GM23338 (cell line): ENCODE measurements at regions not wholly inside any gene's neighbourhood (a gene's known extent, or its start where the extent isn't known, plus 50 kb on each side); places are given as distances from the start of the nearest gene placed in this dataset.

Source experiments
- ATAC-seq: fragments of 200-7000 bp; cut with Tn5 transposase; 3 replicates; pipeline ENCODE4 v1.9.1; 2020
- DNase-seq: peaks from one replicate; pipeline ENCODE4 v3.0.0-alpha.2; 2015; ENCODE audit warnings: low spot score
- H2AFZ ChIP-seq: fragments of 200-600 bp; sonication (generic); 2 replicates; pipeline ENCODE4 v1.8.0; 2016; ENCODE audit warnings: antibody characterized with exemption, mild to moderate bottlenecking, moderate library complexity
- H3F3A ChIP-seq: fragments of 200-600 bp; sonication (generic); replicated peaks from 2 replicates; pipeline ENCODE4 v1.8.0; 2017; ENCODE audit warnings: antibody characterized with exemption, mixed run types, low read depth
- H3K27ac ChIP-seq: fragments of 200-600 bp; sonication (generic); 2 replicates; pipeline ENCODE4 v1.6.1; 2016; ENCODE audit warnings: low read depth
- H3K27me3 ChIP-seq: fragments of 200-600 bp; sonication (generic); 2 replicates; pipeline ENCODE4 v1.8.0; 2016; ENCODE audit warnings: mild to moderate bottlenecking, mixed run types, moderate library complexity; ENCODE audit not compliant: insufficient read depth
- H3K36me3 ChIP-seq: fragments of 200-600 bp; sonication (generic); 2 replicates; pipeline ENCODE4 v1.8.0; 2016; ENCODE audit warnings: mild to moderate bottlenecking; ENCODE audit not compliant: insufficient read depth
- H3K4me1 ChIP-seq: fragments of 200-600 bp; sonication (generic); 2 replicates; pipeline ENCODE4 v1.8.0; 2016; ENCODE audit warnings: mild to moderate bottlenecking, moderate library complexity; ENCODE audit not compliant: insufficient read depth
- H3K4me2 ChIP-seq: fragments of 200-600 bp; sonication (generic); 2 replicates; pipeline ENCODE4 v1.7.1; 2017; ENCODE audit warnings: mixed run types
- H3K4me3 ChIP-seq: fragments of 200-600 bp; sonication (generic); 2 replicates; pipeline ENCODE4 v1.6.1; 2016; ENCODE audit warnings: mixed run types
- H3K79me2 ChIP-seq: fragments of 200-600 bp; sonication (generic); replicated peaks from 2 replicates; pipeline ENCODE4 v1.8.0; 2017; ENCODE audit warnings: mild to moderate bottlenecking; ENCODE audit not compliant: insufficient read depth
- H3K9me2 ChIP-seq: fragments of 200-600 bp; sonication (generic); 2 replicates; pipeline ENCODE4 v1.8.0; 2017; ENCODE audit not compliant: insufficient read depth
- H4K20me1 ChIP-seq: fragments of 200-600 bp; sonication (generic); replicated peaks from 2 replicates; pipeline ENCODE4 v1.8.0; 2017; ENCODE audit warnings: mild to moderate bottlenecking; ENCODE audit not compliant: insufficient read depth
- H3K27ac Mint-ChIP-seq: 2 replicates; pipeline ENCODE4 v1.8.0; 2020; ENCODE audit warnings: inconsistent platforms, mild to moderate bottlenecking, moderate library complexity, mixed read lengths
- H3K27me3 Mint-ChIP-seq: 3 replicates; pipeline ENCODE4 v1.8.0; 2022; ENCODE audit warnings: low read depth, mild to moderate bottlenecking, moderate library complexity, mixed read lengths, inconsistent platforms; ENCODE audit not compliant: insufficient read depth, poor library complexity
- H3K36me3 Mint-ChIP-seq: 3 replicates; pipeline ENCODE4 v1.8.0; 2021; ENCODE audit warnings: low read depth, mild to moderate bottlenecking, inconsistent platforms, moderate library complexity, mixed read lengths
- H3K4me1 Mint-ChIP-seq: 3 replicates; pipeline ENCODE4 v1.8.0; 2020; ENCODE audit warnings: mild to moderate bottlenecking, inconsistent platforms, mixed read lengths
- H3K4me3 Mint-ChIP-seq: 3 replicates; pipeline ENCODE4 v1.8.0; 2021; ENCODE audit warnings: moderate library complexity, mild to moderate bottlenecking, inconsistent platforms, mixed read lengths
- H3K9me3 Mint-ChIP-seq: 3 replicates; pipeline ENCODE4 v1.8.0; 2020; ENCODE audit warnings: moderate library complexity, mild to moderate bottlenecking, inconsistent platforms, mixed read lengths
- POLR2AphosphoS5 ChIP-seq: IDR thresholded peaks from 2 replicates; pipeline ENCODE4 v1.6.1; 2016; ENCODE audit warnings: antibody characterized with exemption, low read depth
- TF ChIP-seq, protein P1 (sequence below): IDR thresholded peaks from 2 replicates; pipeline ENCODE4 v1.6.1; 2016; ENCODE audit warnings: antibody characterized with exemption
- TF ChIP-seq, protein P2 (sequence below): fragments of 250-450 bp; sonication (Bioruptor Pico); IDR thresholded peaks from 2 replicates; pipeline ENCODE4 v1.5.0; 2020; ENCODE audit warnings: mild to moderate bottlenecking, moderate library complexity

DNA sequence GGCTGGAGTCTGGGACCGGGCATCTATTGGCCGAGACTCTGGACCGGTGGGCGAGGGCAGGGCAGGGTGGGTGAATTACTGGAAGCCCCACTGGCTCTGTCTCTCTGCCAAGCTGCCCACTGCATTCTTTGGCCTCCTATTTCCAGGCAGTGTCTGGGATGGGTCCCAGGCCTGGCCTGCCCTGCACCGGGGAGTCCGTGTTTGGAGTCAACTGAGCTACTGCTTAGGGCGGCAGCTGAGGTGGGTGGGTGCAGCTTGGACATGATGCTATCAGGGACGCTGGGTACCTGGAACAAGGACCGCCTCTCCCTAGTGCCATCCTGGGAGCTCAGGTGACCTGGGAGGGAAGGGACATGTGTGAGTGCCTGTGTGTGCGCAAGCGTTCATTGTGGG is 58.1 kb downstream of the SOCS3 start (continued):
- TF ChIP-seq, protein P1, sequence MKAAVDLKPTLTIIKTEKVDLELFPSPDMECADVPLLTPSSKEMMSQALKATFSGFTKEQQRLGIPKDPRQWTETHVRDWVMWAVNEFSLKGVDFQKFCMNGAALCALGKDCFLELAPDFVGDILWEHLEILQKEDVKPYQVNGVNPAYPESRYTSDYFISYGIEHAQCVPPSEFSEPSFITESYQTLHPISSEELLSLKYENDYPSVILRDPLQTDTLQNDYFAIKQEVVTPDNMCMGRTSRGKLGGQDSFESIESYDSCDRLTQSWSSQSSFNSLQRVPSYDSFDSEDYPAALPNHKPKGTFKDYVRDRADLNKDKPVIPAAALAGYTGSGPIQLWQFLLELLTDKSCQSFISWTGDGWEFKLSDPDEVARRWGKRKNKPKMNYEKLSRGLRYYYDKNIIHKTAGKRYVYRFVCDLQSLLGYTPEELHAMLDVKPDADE, result no peak
- TF ChIP-seq POLR2AphosphoS5, result no peak

DNA sequence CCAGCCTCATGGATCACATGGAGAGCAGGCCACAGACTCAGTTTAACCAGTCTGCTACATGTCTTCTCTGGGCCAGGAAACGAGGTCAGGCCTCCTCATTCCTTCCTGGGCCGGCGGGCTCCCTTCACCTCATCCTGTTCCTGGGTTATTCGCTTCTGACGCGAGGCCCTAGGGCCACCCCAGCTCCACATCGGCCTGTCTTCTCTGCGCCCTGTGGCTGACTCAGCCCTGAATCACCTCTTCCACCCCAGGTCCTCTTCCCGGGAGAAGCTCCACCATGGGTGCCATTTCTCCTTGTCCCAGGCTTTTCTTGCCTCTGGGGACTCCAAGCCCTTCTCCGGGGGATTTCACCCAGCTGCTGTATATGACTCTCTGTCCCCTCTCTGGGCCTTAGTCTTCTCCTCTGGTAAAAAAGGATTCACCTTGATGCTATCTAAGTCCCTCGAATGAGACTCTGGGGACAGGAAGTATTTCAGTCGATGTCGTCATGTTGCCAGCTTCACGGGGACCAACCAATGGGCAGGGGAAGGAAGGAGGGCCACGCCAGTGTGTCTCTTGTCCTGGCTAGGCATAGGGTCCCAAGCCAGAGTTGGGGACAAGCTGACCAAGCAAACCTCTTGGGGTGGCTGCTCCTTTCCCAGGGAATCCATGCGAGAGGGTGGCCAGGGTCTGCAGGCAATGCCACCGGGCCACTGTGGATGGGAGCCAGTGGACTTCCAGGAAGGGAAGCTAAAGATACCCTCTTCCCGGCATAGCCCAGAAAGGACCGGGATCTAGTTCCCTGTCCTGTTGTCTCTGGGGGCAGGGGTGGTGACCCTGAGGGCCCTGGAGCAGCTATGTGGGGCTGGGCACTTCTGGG is 58.7 kb downstream of the SOCS3 start:
- Mint-ChIP-seq H3K36me3 (peaks cover under 1% of the 10 kb centered on the region; the same call in 1 of the 3 replicates), H3K4me3 (no peak overlapping the region), H3K27ac (no peak overlapping the region; the same call in 1 of the 2 replicates), H3K9me3 (peaks cover 7% of the 10 kb centered on the region), H3K4me1 (peaks cover 7% of the 10 kb centered on the region), H3K27me3 (peaks cover 6% of the 10 kb centered on the region)
- Histone ChIP-seq H4K20me1 (no peaks in the 10 kb centered on the region), H3K4me1 (no peaks in the 10 kb centered on the region), H3K4me2 (no peak overlapping the region), H3K79me2 (no peaks in the 10 kb centered on the region), H3K9me2 (no peaks in the 10 kb centered on the region), H3K27ac (no peak overlapping the region), H2AFZ (no peak overlapping the region), H3K27me3 (no peaks in the 10 kb centered on the region), H3F3A (no peaks in the 10 kb centered on the region), H3K36me3 (no peaks in the 10 kb centered on the region), H3K4me3 (no peak overlapping the region)
- ATAC-seq, result no peak
- DNase-seq, result no peak
- TF ChIP-seq, protein P2, sequence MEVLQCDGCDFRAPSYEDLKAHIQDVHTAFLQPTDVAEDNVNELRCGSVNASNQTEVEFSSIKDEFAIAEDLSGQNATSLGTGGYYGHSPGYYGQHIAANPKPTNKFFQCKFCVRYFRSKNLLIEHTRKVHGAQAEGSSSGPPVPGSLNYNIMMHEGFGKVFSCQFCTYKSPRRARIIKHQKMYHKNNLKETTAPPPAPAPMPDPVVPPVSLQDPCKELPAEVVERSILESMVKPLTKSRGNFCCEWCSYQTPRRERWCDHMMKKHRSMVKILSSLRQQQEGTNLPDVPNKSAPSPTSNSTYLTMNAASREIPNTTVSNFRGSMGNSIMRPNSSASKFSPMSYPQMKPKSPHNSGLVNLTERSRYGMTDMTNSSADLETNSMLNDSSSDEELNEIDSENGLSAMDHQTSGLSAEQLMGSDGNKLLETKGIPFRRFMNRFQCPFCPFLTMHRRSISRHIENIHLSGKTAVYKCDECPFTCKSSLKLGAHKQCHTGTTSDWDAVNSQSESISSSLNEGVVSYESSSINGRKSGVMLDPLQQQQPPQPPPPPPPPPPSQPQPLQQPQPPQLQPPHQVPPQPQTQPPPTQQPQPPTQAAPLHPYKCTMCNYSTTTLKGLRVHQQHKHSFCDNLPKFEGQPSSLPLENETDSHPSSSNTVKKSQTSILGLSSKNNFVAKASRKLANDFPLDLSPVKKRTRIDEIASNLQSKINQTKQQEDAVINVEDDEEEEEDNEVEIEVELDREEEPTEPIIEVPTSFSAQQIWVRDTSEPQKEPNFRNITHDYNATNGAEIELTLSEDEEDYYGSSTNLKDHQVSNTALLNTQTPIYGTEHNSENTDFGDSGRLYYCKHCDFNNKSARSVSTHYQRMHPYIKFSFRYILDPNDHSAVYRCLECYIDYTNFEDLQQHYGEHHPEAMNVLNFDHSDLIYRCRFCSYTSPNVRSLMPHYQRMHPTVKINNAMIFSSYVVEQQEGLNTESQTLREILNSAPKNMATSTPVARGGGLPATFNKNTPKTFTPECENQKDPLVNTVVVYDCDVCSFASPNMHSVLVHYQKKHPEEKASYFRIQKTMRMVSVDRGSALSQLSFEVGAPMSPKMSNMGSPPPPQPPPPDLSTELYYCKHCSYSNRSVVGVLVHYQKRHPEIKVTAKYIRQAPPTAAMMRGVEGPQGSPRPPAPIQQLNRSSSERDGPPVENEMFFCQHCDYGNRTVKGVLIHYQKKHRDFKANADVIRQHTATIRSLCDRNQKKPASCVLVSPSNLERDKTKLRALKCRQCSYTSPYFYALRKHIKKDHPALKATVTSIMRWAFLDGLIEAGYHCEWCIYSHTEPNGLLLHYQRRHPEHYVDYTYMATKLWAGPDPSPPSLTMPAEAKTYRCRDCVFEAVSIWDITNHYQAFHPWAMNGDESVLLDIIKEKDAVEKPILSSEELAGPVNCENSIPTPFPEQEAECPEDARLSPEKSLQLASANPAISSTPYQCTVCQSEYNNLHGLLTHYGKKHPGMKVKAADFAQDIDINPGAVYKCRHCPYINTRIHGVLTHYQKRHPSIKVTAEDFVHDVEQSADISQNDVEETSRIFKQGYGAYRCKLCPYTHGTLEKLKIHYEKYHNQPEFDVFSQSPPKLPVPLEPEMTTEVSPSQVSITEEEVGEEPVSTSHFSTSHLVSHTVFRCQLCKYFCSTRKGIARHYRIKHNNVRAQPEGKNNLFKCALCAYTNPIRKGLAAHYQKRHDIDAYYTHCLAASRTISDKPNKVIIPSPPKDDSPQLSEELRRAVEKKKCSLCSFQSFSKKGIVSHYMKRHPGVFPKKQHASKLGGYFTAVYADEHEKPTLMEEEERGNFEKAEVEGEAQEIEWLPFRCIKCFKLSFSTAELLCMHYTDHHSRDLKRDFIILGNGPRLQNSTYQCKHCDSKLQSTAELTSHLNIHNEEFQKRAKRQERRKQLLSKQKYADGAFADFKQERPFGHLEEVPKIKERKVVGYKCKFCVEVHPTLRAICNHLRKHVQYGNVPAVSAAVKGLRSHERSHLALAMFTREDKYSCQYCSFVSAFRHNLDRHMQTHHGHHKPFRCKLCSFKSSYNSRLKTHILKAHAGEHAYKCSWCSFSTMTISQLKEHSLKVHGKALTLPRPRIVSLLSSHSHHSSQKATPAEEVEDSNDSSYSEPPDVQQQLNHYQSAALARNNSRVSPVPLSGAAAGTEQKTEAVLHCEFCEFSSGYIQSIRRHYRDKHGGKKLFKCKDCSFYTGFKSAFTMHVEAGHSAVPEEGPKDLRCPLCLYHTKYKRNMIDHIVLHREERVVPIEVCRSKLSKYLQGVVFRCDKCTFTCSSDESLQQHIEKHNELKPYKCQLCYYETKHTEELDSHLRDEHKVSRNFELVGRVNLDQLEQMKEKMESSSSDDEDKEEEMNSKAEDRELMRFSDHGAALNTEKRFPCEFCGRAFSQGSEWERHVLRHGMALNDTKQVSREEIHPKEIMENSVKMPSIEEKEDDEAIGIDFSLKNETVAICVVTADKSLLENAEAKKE, result no peak
